HG03045 (cell line): ENCODE measurements at regions not wholly inside any gene's neighbourhood (a gene's known extent, or its start where the extent isn't known, plus 50 kb on each side); places are given as distances from the start of the nearest gene placed in this dataset.
"Not testable (repeated sequence)": the region's sequence is repeated elsewhere in the genome, so short reads cannot be mapped to it uniquely, and the experiment has no call there.

ENCODE experiments used
- ATAC-seq: cut with Tn5 transposase; IDR thresholded peaks from one replicate; pipeline ENCODE4 v1.9.1; 2021; ENCODE audit warnings: mild to moderate bottlenecking, moderate library complexity; ENCODE audit not compliant: unreplicated experiment

- no peak for ATAC-seq
These were observed 604.7 kb upstream of the CITED2 start for GRCh38 chr6:139979021-139979725.

- no peak for ATAC-seq
These were observed 603.5 kb upstream of the CITED2 start for GRCh38 chr6:139977887-139978332.

GRCh38 chr6:139973669-139974344 is 599.4 kb upstream of the CITED2 start:
- no peak for ATAC-seq

DNA sequence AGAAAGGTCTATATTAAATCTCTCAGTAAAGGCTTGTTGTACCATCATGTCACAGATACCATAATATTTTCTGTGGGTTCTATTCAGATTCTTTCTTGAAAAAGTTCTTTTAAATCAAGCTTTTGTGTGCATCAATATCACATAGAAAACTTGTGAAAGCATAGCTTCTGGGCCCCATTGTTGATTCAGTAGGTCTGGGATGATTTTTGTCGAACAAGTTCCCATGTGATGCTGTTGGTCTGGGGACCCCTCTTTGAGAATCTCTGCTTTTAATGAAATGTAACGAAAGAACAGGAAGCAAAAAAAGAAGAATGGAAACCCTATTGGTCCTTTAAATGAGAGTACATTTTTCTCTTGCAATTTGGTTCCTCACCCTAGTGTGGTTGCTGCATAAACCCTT is 597.7 kb upstream of the CITED2 start:
- ATAC-seq: no peak

DNA sequence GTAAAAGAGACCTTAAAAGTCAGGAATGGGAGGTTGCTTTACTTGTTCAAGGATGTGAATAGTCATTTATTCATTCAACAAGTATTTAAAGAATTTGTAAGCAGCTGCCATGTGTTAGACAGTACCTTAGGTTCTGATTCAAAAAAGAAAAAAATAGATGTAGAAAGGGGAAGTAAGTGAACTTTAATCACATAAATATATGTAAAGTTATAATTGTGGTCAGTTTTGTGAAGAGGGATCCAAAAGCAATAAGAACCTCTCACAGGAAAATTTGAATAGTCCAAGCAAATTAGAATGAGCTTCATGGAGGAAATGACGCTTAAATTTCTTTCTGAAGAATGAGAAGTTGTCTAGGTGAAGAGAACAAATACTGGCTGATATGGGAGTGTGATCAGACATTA is 596.1 kb upstream of the CITED2 start:
- no peak for ATAC-seq

- ATAC-seq: no peak
These were observed 593.0 kb upstream of the CITED2 start for GRCh38 chr6:139967497-139967896.

- no peak for ATAC-seq
These were observed 590.9 kb upstream of the CITED2 start for GRCh38 chr6:139965393-139965792.

- no peak for ATAC-seq
These were observed 590.3 kb upstream of the CITED2 start for GRCh38 chr6:139964737-139965136.

GRCh38 chr6:139962654-139963347 is 588.4 kb upstream of the CITED2 start:
- no peak for ATAC-seq

DNA sequence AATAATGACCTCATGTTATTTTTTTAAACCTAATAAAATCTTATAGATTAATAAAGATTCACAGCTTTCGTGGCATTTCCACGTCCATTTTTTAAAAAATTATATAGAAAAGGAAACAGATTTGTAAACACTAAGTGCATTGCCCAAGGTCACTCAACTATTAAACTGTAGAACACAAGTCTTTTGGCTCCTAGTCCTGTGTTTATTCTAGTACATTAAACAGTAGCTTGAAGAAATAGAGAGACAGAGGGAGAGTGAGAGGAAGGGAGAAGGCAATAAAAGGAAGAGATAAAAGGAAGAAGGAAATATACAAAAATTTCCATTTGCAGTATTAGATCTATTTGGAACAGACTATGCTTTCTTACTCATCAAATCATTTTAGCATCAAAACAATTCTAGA is 586.7 kb upstream of the CITED2 start:
- ATAC-seq: no peak

GRCh38 chr6:139960671-139961070 is 586.2 kb upstream of the CITED2 start:
- ATAC-seq: no peak

- ATAC-seq: no peak
These were observed 581.1 kb upstream of the CITED2 start for GRCh38 chr6:139955366-139956155.

- no peak for ATAC-seq
These were observed 580.1 kb upstream of the CITED2 start for GRCh38 chr6:139954463-139955071.

GRCh38 chr6:139953780-139954179 is 579.3 kb upstream of the CITED2 start:
- not testable (repeated sequence) for ATAC-seq

- ATAC-seq: no peak
These were observed 576.7 kb upstream of the CITED2 start for GRCh38 chr6:139951172-139951571.

GRCh38 chr6:139944976-139945375 is 570.5 kb upstream of the CITED2 start:
- ATAC-seq: no peak

DNA sequence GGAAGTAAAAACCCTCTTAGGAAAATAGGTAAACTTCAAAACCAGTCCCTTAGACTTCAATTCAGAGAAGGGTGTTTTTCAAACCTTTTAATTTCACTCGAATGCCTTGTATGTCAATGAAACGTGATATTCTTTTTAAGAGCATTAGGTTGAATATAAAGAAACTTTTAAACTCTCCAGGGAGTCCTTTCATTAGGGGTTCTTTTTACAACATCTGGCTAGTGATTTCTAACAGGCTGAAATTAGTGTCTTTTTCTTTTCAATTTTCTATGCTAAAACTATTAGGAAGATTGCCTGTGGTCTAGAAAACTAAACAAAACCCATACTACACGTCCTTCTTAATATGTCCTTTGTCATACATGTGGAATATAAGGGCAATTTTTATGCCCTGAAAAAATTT is 569.7 kb upstream of the CITED2 start:
- no peak for ATAC-seq

- no peak for ATAC-seq
These were observed 568.9 kb upstream of the CITED2 start for GRCh38 chr6:139943391-139943790.

- ATAC-seq: no peak
These were observed 567.9 kb upstream of the CITED2 start for GRCh38 chr6:139942331-139942730.

- no peak for ATAC-seq
These were observed 567.4 kb upstream of the CITED2 start for GRCh38 chr6:139941826-139942225.
